DND-41 (cell line): ENCODE measurements at regions not wholly inside any gene's neighbourhood (a gene's known extent, or its start where the extent isn't known, plus 50 kb on each side); places are given as distances from the start of the nearest gene placed in this dataset.

Experiments used
- ATAC-seq: fragments of 200-7000 bp; cut with Tn5 transposase; 3 replicates; pipeline ENCODE4 v1.9.1; 2021; ENCODE audit warnings: low read depth; ENCODE audit not compliant: insufficient read depth
- DNase-seq: peaks from one replicate; pipeline ENCODE4 v3.0.0-alpha.2; 2020
- H2AFZ ChIP-seq: 2 replicates; pipeline ENCODE4 v1.6.0; 2012; ENCODE audit warnings: low read depth, low read length
- H3K27ac ChIP-seq: 2 replicates; pipeline ENCODE4 v1.5.1; 2012; ENCODE audit warnings: low read length, inconsistent platforms
- H3K27me3 ChIP-seq: fragments of 200-600 bp; sonication (generic); 2 replicates; pipeline ENCODE4 v1.6.0; 2012; ENCODE audit warnings: low read length, mild to moderate bottlenecking, inconsistent platforms; ENCODE audit not compliant: insufficient read depth, poor library complexity
- H3K36me3 ChIP-seq: 2 replicates; pipeline ENCODE4 v1.5.1; 2012; ENCODE audit warnings: low read length, inconsistent platforms; ENCODE audit not compliant: insufficient read depth
- H3K4me1 ChIP-seq: 2 replicates; pipeline ENCODE4 v1.5.1; 2012; ENCODE audit warnings: mild to moderate bottlenecking, low read length; ENCODE audit not compliant: insufficient read depth
- H3K4me2 ChIP-seq: 2 replicates; pipeline ENCODE4 v1.6.0; 2012; ENCODE audit warnings: mild to moderate bottlenecking, moderate library complexity, low read length, inconsistent platforms; ENCODE audit not compliant: insufficient read depth
- H3K4me3 ChIP-seq, 2 experiments: fragments of 200-600 bp in 1 of 2; shearing (Covaris generic) in 1 of 2; 2 replicates each; pipeline ENCODE4 v1.5.1; 2012 to 2016; ENCODE audit warnings: inconsistent platforms in 2 of 2, low read length in 2 of 2, mild to moderate bottlenecking in 2 of 2, low read depth in 1 of 2, moderate library complexity in 1 of 2
- H3K79me2 ChIP-seq: 2 replicates; pipeline ENCODE4 v1.6.0; 2012; ENCODE audit warnings: low read length, inconsistent platforms; ENCODE audit not compliant: insufficient read depth
- H3K9ac ChIP-seq: 2 replicates; pipeline ENCODE4 v1.6.0; 2012; ENCODE audit warnings: low read depth, mild to moderate bottlenecking, inconsistent platforms, low read length, moderate library complexity
- H3K9me3 ChIP-seq: 2 replicates; pipeline ENCODE4 v1.5.1; 2012; ENCODE audit warnings: low read length, moderate library complexity, mild to moderate bottlenecking, inconsistent platforms; ENCODE audit not compliant: insufficient read depth, severe bottlenecking
- H4K20me1 ChIP-seq: 2 replicates; pipeline ENCODE4 v1.6.0; 2012; ENCODE audit warnings: low read length; ENCODE audit not compliant: insufficient read depth
- CTCF ChIP-seq: IDR thresholded peaks from 2 replicates; pipeline ENCODE4 v1.5.1; 2012; ENCODE audit warnings: borderline replicate concordance, low read length, moderate library complexity, mild to moderate bottlenecking; ENCODE audit not compliant: poor library complexity, severe bottlenecking; ENCODE audit errors: extremely low read depth
- EZH2 ChIP-seq: IDR thresholded peaks from 3 replicates; pipeline ENCODE4 v1.6.1; 2012; ENCODE audit warnings: borderline replicate concordance, low read depth, mild to moderate bottlenecking, moderate library complexity, low read length, inconsistent platforms; ENCODE audit not compliant: severe bottlenecking

- Histone ChIP-seq H4K20me1 (no peaks in the 10 kb centered on the region), H3K79me2 (no peaks in the 10 kb centered on the region), H3K27ac (no peak overlapping the region), H3K9ac (no peak overlapping the region), H3K36me3 (no peaks in the 10 kb centered on the region), H3K27me3 (no peaks in the 10 kb centered on the region), H2AFZ (no peak overlapping the region), H3K4me2 (no peak overlapping the region), H3K4me1 (no peaks in the 10 kb centered on the region), H3K9me3 (peaks cover 2% of the 10 kb centered on the region), H3K4me3 (no peak overlapping the region)
- TF ChIP-seq EZH2: no peak
- TF ChIP-seq CTCF: no peak
- ATAC-seq (no peak), DNase-seq (no peak)
Observed at GRCh38 chr3:16106050-16106449, 68.4 kb upstream of the GALNT15 start.

- no peak overlapping the region for H3K9ac ChIP-seq
- no peaks in the 10 kb centered on the region for H3K36me3 ChIP-seq
- H3K4me3 ChIP-seq: no peak overlapping the region
- H3K27ac ChIP-seq: no peak overlapping the region
- peaks cover 2% of the 10 kb centered on the region for H3K9me3 ChIP-seq
- no peaks in the 10 kb centered on the region for H3K79me2 ChIP-seq
- TF ChIP-seq CTCF: no peak
- TF ChIP-seq EZH2: no peak
- no peak overlapping the region for H3K4me2 ChIP-seq
- no peaks in the 10 kb centered on the region for H3K4me1 ChIP-seq
- ATAC-seq: no peak
- DNase-seq: no peak
- no peak overlapping the region for H2AFZ ChIP-seq
- H4K20me1 ChIP-seq: no peaks in the 10 kb centered on the region
- no peaks in the 10 kb centered on the region for H3K27me3 ChIP-seq
Observed at GRCh38 chr3:16108424-16108823, 66.1 kb upstream of the GALNT15 start.

GRCh38 chr3:16109929-16110328 lies 64.6 kb upstream of the GALNT15 start:
- Histone ChIP-seq H3K4me1 (no peaks in the 10 kb centered on the region), H3K36me3 (no peaks in the 10 kb centered on the region), H4K20me1 (no peaks in the 10 kb centered on the region), H2AFZ (no peak overlapping the region), H3K9ac (no peak overlapping the region), H3K4me2 (no peak overlapping the region), H3K79me2 (no peaks in the 10 kb centered on the region), H3K27me3 (no peaks in the 10 kb centered on the region), H3K9me3 (peaks cover 2% of the 10 kb centered on the region), H3K4me3 (no peak overlapping the region), H3K27ac (no peak overlapping the region)
- no peak for ATAC-seq
- TF ChIP-seq CTCF (no peak), EZH2 (no peak)
- DNase-seq: no peak
